ENCODE measurements at regions not wholly inside any gene's neighbourhood (a gene's known extent, or its start where the extent isn't known, plus 50 kb on each side); places are given as distances from the start of the nearest gene placed in this dataset.

DNA sequence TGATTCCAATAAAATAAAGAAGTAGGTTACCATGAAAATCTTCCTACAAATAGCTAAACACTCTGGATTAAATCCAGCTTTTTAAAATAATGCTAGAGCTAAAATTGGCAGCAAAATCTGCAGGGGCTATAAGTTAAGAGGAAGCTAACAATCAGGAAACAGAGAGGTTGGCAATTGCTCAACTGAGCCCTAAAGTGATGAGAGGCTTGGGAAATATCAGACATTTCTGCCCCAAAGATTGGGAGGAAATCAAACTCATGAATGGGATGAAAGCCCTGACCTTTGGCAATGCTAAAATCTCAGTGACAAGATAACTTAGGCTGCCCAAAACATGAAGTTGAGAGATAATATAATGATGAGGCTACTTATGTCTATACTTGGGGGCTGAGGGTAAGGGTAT is 1437.9 kb downstream of the EFNB2 start:
- Histone ChIP-seq H2AFZ (ENCODE audit: low read depth, low read length, poor library complexity, severe bottlenecking) (no peak overlapping the region), H3K4me3 (replicated peaks in 1 of 2; ENCODE audit: low read depth in 1 of 2, low read length in 2 of 2) (no peak overlapping the region), H3K79me2 (ENCODE audit: insufficient read depth, low read length) (no peaks in the 10 kb centered on the region), H3K4me2 (ENCODE audit: low read length) (no peak overlapping the region), H3K9ac (ENCODE audit: low read length) (no peak overlapping the region), H4K20me1 (ENCODE audit: insufficient read depth) (no peaks in the 10 kb centered on the region), H3K27me3 (ENCODE audit: insufficient read depth, low read length) (no peaks in the 10 kb centered on the region), H3K4me1 (ENCODE audit: control insufficient read depth in 1 of 2, insufficient read depth in 2 of 2, low read length in 2 of 2) (no peaks in the 10 kb centered on the region), H3K9me2 (ENCODE audit: insufficient read depth) (no peaks in the 10 kb centered on the region), H3K36me3 (ENCODE audit: control insufficient read depth in 1 of 2, insufficient read depth in 2 of 2, low read length in 2 of 2) (no peaks in the 10 kb centered on the region), H3K9me3 (ENCODE audit: control insufficient read depth in 1 of 2, insufficient read depth in 1 of 2, low read depth in 1 of 2, low read length in 2 of 2) (no peaks in the 10 kb centered on the region), H3K27ac (ENCODE audit: low read depth, low read length) (no peak overlapping the region)
- BruUV-seq (replicated peaks), result no TSS peak
- no peak for ATAC-seq
- ChIA-PET CTCF (no interaction called here), POLR2A (no interaction called here), RAD21 (ENCODE audit: low non-redundant PET in 1 of 2, low total read pairs in 2 of 2, uncharacterized antibody in 2 of 2, unreplicated experiment in 2 of 2) (no interaction called here)
- DNase-seq (ENCODE audit: low read depth, low spot score), result no peak
- intact Hi-C loops (cut with micrococcal nuclease), result no loop called here
- TF ChIP-seq, protein P1, sequence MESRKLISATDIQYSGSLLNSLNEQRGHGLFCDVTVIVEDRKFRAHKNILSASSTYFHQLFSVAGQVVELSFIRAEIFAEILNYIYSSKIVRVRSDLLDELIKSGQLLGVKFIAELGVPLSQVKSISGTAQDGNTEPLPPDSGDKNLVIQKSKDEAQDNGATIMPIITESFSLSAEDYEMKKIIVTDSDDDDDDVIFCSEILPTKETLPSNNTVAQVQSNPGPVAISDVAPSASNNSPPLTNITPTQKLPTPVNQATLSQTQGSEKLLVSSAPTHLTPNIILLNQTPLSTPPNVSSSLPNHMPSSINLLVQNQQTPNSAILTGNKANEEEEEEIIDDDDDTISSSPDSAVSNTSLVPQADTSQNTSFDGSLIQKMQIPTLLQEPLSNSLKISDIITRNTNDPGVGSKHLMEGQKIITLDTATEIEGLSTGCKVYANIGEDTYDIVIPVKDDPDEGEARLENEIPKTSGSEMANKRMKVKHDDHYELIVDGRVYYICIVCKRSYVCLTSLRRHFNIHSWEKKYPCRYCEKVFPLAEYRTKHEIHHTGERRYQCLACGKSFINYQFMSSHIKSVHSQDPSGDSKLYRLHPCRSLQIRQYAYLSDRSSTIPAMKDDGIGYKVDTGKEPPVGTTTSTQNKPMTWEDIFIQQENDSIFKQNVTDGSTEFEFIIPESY (IDR thresholded peaks at IDR 0.05; ENCODE audit: extremely low read depth, insufficient replicate concordance, low read length), result no peak
- no peak for TF ChIP-seq FOSL1 (IDR thresholded peaks at IDR 0.05; ENCODE audit: low read depth)
- no peak for TF ChIP-seq CBX3 (IDR thresholded peaks at IDR 0.05; ENCODE audit: low read depth)
- no peak for TF ChIP-seq POLR2AphosphoS5 (IDR thresholded peaks at IDR 0.05; ENCODE audit: low read depth, low read length)
- no peak for TF ChIP-seq ZFX (IDR thresholded peaks at IDR 0.05)
- TF ChIP-seq MAX (IDR thresholded peaks at IDR 0.05), result no peak
- TF ChIP-seq YY1 (IDR thresholded peaks at IDR 0.05; ENCODE audit: extremely low read depth, insufficient replicate concordance, low read depth, low read length), result no peak
- no peak for TF ChIP-seq CEBPB (IDR thresholded peaks at IDR 0.05; ENCODE audit: low read depth)
- TF ChIP-seq RAD21 (IDR thresholded peaks at IDR 0.05; ENCODE audit: low read depth), result no peak
- TF ChIP-seq EGR1 (IDR thresholded peaks at IDR 0.05; ENCODE audit: low read depth), result no peak
- TF ChIP-seq CTCF (IDR thresholded peaks at IDR 0.05 in 2 of 3, conservative IDR thresholded peaks at IDR 0.05 in 1 of 3; ENCODE audit: borderline replicate concordance in 1 of 3, insufficient read depth in 1 of 3, low read depth in 2 of 3, low read length in 2 of 3), result no peak
- no peak for TF ChIP-seq REST (IDR thresholded peaks at IDR 0.05; ENCODE audit: low read depth)
- TF ChIP-seq ZNF274 (IDR thresholded peaks at IDR 0.05; ENCODE audit: low read depth, low read length), result no peak
- TF ChIP-seq SRF (IDR thresholded peaks at IDR 0.05; ENCODE audit: low read depth), result no peak
- no peak for TF ChIP-seq ELF1 (IDR thresholded peaks at IDR 0.05; ENCODE audit: borderline replicate concordance, low read depth)
- no peak for TF ChIP-seq POLR2A (IDR thresholded peaks at IDR 0.05; ENCODE audit: borderline replicate concordance, extremely low read depth, insufficient read depth, insufficient read length)

Data from HCT116 (cell line).